WTC11 (cell line): ENCODE measurements at regions not wholly inside any gene's neighbourhood (a gene's known extent, or its start where the extent isn't known, plus 50 kb on each side); places are given as distances from the start of the nearest gene placed in this dataset.

Experiments
- ATAC-seq: fragments of 200-7000 bp; cut with Tn5 transposase; 2 replicates; pipeline ENCODE4 v1.10.0; 2021; ENCODE audit warnings: mild to moderate bottlenecking, moderate library complexity
- CTCF ChIA-PET: fragments of 300-600 bp; sonication (Branson Sonifier 250); formaldehyde crosslinking; loops from one replicate; lab custom pipeline; 2021; ENCODE audit warnings: antibody characterized with exemption; lab: Charles Lee
- POLR2A ChIA-PET: fragments of 350-600 bp; sonication (Branson Sonifier 250); formaldehyde crosslinking; loops from one replicate; lab custom pipeline; 2021; ENCODE audit warnings: antibody characterized with exemption; lab: Charles Lee
- DNase-seq: peaks from one replicate; pipeline ENCODE4 v3.0.0; 2021; ENCODE audit warnings: low spot score
- H3K27ac Mint-ChIP-seq: 2 replicates; pipeline ENCODE4 v1.8.0; 2021; ENCODE audit warnings: mixed read lengths
- H3K27me3 Mint-ChIP-seq: 2 replicates; pipeline ENCODE4 v1.8.0; 2021; ENCODE audit warnings: low read depth, mild to moderate bottlenecking, moderate library complexity, mixed read lengths
- H3K36me3 Mint-ChIP-seq: 2 replicates; pipeline ENCODE4 v1.8.0; 2021; ENCODE audit warnings: mixed read lengths
- H3K4me1 Mint-ChIP-seq: 2 replicates; pipeline ENCODE4 v1.8.0; 2022; ENCODE audit warnings: mixed read lengths
- H3K4me3 Mint-ChIP-seq: 2 replicates; pipeline ENCODE4 v1.8.0; 2021; ENCODE audit warnings: mild to moderate bottlenecking, moderate library complexity, mixed read lengths
- H3K9me3 Mint-ChIP-seq: 2 replicates; pipeline ENCODE4 v1.8.0; 2021; ENCODE audit warnings: mixed read lengths
- ATF1 ChIP-seq: sonication (generic); formaldehyde crosslinking; IDR thresholded peaks from 2 replicates; pipeline ENCODE4 v1.8.1; 2023; ENCODE audit warnings: mild to moderate bottlenecking, moderate library complexity, missing genetic modification reagents
- CREM ChIP-seq: sonication (generic); formaldehyde crosslinking; IDR thresholded peaks from 2 replicates; pipeline ENCODE4 v1.8.1; 2022; ENCODE audit warnings: mild to moderate bottlenecking, missing genetic modification reagents, moderate library complexity
- FOXP1 ChIP-seq: sonication (generic); formaldehyde crosslinking; IDR thresholded peaks from 2 replicates; pipeline ENCODE4 v1.8.0; 2022; ENCODE audit warnings: missing genetic modification reagents, mild to moderate bottlenecking, moderate library complexity, borderline replicate concordance
- GABPB1 ChIP-seq: sonication (generic); formaldehyde crosslinking; IDR thresholded peaks from 2 replicates; pipeline ENCODE4 v1.8.1; 2023; ENCODE audit warnings: mild to moderate bottlenecking, missing genetic modification reagents
- JAZF1 ChIP-seq: fragments of 250-450 bp; sonication (Bioruptor Pico); IDR thresholded peaks from 2 replicates; pipeline ENCODE4 v1.9.0; 2021; ENCODE audit warnings: moderate library complexity, mild to moderate bottlenecking, inconsistent platforms
- MYBL2 ChIP-seq: sonication (generic); formaldehyde crosslinking; IDR thresholded peaks from 2 replicates; pipeline ENCODE4 v1.8.1; 2023; ENCODE audit warnings: mild to moderate bottlenecking, moderate library complexity, missing genetic modification reagents
- NFATC4 ChIP-seq: fragments of 250-450 bp; sonication (Bioruptor Pico); IDR thresholded peaks from 2 replicates; pipeline ENCODE4 v1.9.0; 2021; ENCODE audit warnings: mild to moderate bottlenecking
- NR2C2 ChIP-seq: sonication (generic); formaldehyde crosslinking; IDR thresholded peaks from 2 replicates; pipeline ENCODE4 v1.8.0; 2022; ENCODE audit warnings: mild to moderate bottlenecking, missing genetic modification reagents
- RORB ChIP-seq: fragments of 250-450 bp; sonication (Bioruptor Pico); IDR thresholded peaks from 2 replicates; pipeline ENCODE4 v1.9.0; 2021; ENCODE audit warnings: mild to moderate bottlenecking
- SOX15 ChIP-seq: fragments of 250-450 bp; sonication (Bioruptor Pico); IDR thresholded peaks from 2 replicates; pipeline ENCODE4 v1.9.0; 2021; ENCODE audit warnings: mild to moderate bottlenecking
- SP1 ChIP-seq: sonication (generic); formaldehyde crosslinking; conservative IDR thresholded peaks from 2 replicates; pipeline ENCODE4 v1.8.1; 2022; ENCODE audit warnings: missing genetic modification reagents
- ZBTB21 ChIP-seq: sonication (generic); formaldehyde crosslinking; IDR thresholded peaks from 2 replicates; pipeline ENCODE4 v1.8.1; 2023; ENCODE audit warnings: mild to moderate bottlenecking, missing genetic modification reagents, borderline replicate concordance
- ZNF121 ChIP-seq: sonication (generic); formaldehyde crosslinking; IDR thresholded peaks from 2 replicates; pipeline ENCODE4 v1.8.0; 2023; ENCODE audit warnings: missing genetic modification reagents
- ZNF219 ChIP-seq: sonication (generic); formaldehyde crosslinking; IDR thresholded peaks from 2 replicates; pipeline ENCODE4 v1.8.0; 2023; ENCODE audit warnings: missing genetic modification reagents, mild to moderate bottlenecking, borderline replicate concordance
- TF ChIP-seq, protein P1 (sequence below): sonication (generic); formaldehyde crosslinking; conservative IDR thresholded peaks from 2 replicates; pipeline ENCODE4 v1.8.1; 2022; ENCODE audit warnings: mild to moderate bottlenecking, missing genetic modification reagents
- TF ChIP-seq, protein P2 (sequence below): fragments of 250-450 bp; sonication (Bioruptor Pico); IDR thresholded peaks from 2 replicates; pipeline ENCODE4 v1.9.0; 2021; ENCODE audit warnings: mild to moderate bottlenecking
- TF ChIP-seq, protein P3 (sequence below): sonication (generic); formaldehyde crosslinking; IDR thresholded peaks from 2 replicates; pipeline ENCODE4 v1.8.1; 2023; ENCODE audit warnings: mild to moderate bottlenecking, moderate library complexity, missing genetic modification reagents
- TF ChIP-seq, protein P4 (sequence below): sonication (generic); formaldehyde crosslinking; IDR thresholded peaks from 2 replicates; pipeline ENCODE4 v1.8.0; 2022; ENCODE audit warnings: mild to moderate bottlenecking, missing genetic modification reagents
- TF ChIP-seq, protein P5 (sequence below): fragments of 250-450 bp; sonication (Bioruptor Pico); IDR thresholded peaks from 2 replicates; pipeline ENCODE4 v1.8.0; 2021; ENCODE audit warnings: mild to moderate bottlenecking
- TF ChIP-seq, protein P6 (sequence below): sonication (generic); formaldehyde crosslinking; IDR thresholded peaks from 2 replicates; pipeline ENCODE4 v1.8.1; 2022; ENCODE audit warnings: mild to moderate bottlenecking, moderate library complexity, missing genetic modification reagents
- TF ChIP-seq, protein P7 (sequence below): fragments of 250-450 bp; sonication (Bioruptor Pico); IDR thresholded peaks from 2 replicates; pipeline ENCODE4 v1.9.0; 2021; ENCODE audit warnings: mild to moderate bottlenecking

DNA sequence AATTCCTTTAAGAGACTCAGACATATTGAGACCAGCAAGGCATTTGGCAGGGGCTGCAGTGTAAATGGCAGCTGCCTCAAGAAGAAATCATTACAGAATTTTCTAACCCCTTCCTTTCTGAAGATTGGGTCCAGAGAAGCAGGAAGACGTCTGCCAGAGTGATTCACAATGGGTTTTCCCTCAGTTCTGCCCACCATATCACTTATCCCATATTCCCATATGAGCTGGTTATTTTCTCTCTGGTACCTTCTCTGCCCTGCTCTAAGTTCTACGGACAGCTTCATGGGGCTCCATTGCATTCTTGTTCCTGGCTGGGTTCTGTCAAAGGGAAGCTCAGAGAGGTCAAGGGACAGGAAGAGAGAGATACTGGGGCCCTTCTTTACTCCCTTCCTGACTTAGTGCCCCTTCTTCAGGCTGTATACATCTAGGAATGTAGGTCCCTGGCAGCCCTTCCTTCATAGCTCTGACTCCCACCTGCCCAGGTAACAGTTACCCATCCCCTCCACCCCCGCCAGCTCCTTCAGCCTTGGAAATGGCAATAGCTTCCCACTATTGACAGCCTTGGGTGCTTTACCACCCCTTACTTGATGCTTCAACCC, 420.6 kb upstream of the DAB1 start:
- ChIA-PET CTCF (no interaction called here), POLR2A (no interaction called here)
- Mint-ChIP-seq H3K9me3 (peaks cover 36% of the 10 kb centered on the region), H3K27me3 (peaks cover 3% of the 10 kb centered on the region), H3K4me1 (no peaks in the 10 kb centered on the region), H3K36me3 (peaks cover 32% of the 10 kb centered on the region), H3K27ac (no peak overlapping the region), H3K4me3 (no peak overlapping the region)
- no peak for TF ChIP-seq RORB (CRISPR knock-in tag)
- TF ChIP-seq, protein P1, sequence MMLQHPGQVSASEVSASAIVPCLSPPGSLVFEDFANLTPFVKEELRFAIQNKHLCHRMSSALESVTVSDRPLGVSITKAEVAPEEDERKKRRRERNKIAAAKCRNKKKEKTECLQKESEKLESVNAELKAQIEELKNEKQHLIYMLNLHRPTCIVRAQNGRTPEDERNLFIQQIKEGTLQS (CRISPR knock-in tag): no peak
- DNase-seq (no peak), ATAC-seq (no peak)

DNA sequence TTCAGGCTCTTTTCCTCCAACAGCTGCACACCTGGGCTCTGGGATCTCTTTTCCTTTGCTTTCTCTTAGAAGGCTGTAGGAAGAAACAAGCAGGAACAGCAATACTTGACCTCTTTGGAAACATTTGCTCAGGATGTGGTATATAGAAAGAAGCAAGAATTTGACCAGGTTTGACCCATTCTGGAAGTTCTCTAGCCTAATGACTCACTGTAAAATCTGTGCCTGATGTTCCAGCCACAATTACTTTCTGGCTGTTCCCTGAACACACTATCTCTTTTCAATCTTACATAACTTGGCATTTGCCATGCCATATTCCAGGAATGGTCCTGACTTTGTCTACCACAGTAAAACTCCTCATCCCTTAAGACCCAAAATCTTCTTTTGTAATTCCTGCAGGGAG, 419.9 kb upstream of the DAB1 start:
- ChIA-PET CTCF (no interaction called here), POLR2A (no interaction called here)
- no peaks in the 10 kb centered on the region for H3K4me1 Mint-ChIP-seq
- TF ChIP-seq NFATC4 (CRISPR knock-in tag): no peak
- no peak for TF ChIP-seq ATF1
- TF ChIP-seq, protein P2, sequence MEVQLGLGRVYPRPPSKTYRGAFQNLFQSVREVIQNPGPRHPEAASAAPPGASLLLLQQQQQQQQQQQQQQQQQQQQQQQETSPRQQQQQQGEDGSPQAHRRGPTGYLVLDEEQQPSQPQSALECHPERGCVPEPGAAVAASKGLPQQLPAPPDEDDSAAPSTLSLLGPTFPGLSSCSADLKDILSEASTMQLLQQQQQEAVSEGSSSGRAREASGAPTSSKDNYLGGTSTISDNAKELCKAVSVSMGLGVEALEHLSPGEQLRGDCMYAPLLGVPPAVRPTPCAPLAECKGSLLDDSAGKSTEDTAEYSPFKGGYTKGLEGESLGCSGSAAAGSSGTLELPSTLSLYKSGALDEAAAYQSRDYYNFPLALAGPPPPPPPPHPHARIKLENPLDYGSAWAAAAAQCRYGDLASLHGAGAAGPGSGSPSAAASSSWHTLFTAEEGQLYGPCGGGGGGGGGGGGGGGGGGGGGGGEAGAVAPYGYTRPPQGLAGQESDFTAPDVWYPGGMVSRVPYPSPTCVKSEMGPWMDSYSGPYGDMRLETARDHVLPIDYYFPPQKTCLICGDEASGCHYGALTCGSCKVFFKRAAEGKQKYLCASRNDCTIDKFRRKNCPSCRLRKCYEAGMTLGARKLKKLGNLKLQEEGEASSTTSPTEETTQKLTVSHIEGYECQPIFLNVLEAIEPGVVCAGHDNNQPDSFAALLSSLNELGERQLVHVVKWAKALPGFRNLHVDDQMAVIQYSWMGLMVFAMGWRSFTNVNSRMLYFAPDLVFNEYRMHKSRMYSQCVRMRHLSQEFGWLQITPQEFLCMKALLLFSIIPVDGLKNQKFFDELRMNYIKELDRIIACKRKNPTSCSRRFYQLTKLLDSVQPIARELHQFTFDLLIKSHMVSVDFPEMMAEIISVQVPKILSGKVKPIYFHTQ (CRISPR knock-in tag): no peak
- TF ChIP-seq SOX15 (CRISPR knock-in tag): no peak
- no peak for TF ChIP-seq JAZF1 (CRISPR knock-in tag)
- TF ChIP-seq ZNF121: no peak
- TF ChIP-seq, protein P3, sequence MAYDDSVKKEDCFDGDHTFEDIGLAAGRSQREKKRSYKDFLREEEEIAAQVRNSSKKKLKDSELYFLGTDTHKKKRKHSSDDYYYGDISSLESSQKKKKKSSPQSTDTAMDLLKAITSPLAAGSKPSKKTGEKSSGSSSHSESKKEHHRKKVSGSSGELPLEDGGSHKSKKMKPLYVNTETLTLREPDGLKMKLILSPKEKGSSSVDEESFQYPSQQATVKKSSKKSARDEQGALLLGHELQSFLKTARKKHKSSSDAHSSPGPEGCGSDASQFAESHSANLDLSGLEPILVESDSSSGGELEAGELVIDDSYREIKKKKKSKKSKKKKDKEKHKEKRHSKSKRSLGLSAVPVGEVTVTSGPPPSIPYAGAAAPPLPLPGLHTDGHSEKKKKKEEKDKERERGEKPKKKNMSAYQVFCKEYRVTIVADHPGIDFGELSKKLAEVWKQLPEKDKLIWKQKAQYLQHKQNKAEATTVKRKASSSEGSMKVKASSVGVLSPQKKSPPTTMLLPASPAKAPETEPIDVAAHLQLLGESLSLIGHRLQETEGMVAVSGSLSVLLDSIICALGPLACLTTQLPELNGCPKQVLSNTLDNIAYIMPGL (CRISPR knock-in tag): no peak
- TF ChIP-seq, protein P4, sequence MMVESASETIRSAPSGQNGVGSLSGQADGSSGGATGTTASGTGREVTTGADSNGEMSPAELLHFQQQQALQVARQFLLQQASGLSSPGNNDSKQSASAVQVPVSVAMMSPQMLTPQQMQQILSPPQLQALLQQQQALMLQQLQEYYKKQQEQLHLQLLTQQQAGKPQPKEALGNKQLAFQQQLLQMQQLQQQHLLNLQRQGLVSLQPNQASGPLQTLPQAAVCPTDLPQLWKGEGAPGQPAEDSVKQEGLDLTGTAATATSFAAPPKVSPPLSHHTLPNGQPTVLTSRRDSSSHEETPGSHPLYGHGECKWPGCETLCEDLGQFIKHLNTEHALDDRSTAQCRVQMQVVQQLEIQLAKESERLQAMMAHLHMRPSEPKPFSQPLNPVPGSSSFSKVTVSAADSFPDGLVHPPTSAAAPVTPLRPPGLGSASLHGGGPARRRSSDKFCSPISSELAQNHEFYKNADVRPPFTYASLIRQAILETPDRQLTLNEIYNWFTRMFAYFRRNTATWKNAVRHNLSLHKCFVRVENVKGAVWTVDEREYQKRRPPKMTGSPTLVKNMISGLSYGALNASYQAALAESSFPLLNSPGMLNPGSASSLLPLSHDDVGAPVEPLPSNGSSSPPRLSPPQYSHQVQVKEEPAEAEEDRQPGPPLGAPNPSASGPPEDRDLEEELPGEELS (CRISPR knock-in tag): no peak
- TF ChIP-seq ZBTB21 (CRISPR knock-in tag): no peak
- no peak for TF ChIP-seq SP1 (CRISPR knock-in tag)
- no peak for TF ChIP-seq GABPB1
- TF ChIP-seq ZNF219 (CRISPR knock-in tag): no peak
- TF ChIP-seq MYBL2: no peak
- no peak for TF ChIP-seq FOXP1
- TF ChIP-seq, protein P5, sequence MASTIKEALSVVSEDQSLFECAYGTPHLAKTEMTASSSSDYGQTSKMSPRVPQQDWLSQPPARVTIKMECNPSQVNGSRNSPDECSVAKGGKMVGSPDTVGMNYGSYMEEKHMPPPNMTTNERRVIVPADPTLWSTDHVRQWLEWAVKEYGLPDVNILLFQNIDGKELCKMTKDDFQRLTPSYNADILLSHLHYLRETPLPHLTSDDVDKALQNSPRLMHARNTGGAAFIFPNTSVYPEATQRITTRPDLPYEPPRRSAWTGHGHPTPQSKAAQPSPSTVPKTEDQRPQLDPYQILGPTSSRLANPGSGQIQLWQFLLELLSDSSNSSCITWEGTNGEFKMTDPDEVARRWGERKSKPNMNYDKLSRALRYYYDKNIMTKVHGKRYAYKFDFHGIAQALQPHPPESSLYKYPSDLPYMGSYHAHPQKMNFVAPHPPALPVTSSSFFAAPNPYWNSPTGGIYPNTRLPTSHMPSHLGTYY: no peak
- TF ChIP-seq, protein P6, sequence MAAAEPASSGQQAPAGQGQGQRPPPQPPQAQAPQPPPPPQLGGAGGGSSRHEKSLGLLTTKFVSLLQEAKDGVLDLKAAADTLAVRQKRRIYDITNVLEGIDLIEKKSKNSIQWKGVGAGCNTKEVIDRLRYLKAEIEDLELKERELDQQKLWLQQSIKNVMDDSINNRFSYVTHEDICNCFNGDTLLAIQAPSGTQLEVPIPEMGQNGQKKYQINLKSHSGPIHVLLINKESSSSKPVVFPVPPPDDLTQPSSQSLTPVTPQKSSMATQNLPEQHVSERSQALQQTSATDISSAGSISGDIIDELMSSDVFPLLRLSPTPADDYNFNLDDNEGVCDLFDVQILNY: no peak
- TF ChIP-seq NR2C2 (CRISPR knock-in tag): no peak
- TF ChIP-seq, protein P7, sequence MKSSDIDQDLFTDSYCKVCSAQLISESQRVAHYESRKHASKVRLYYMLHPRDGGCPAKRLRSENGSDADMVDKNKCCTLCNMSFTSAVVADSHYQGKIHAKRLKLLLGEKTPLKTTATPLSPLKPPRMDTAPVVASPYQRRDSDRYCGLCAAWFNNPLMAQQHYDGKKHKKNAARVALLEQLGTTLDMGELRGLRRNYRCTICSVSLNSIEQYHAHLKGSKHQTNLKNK (CRISPR knock-in tag): no peak
- no peak for TF ChIP-seq CREM
- H3K4me3 Mint-ChIP-seq: no peak overlapping the region
- no peak overlapping the region for H3K27ac Mint-ChIP-seq
- no peak for ATAC-seq
- H3K36me3 Mint-ChIP-seq: peaks cover 32% of the 10 kb centered on the region
- peaks cover 3% of the 10 kb centered on the region for H3K27me3 Mint-ChIP-seq
- H3K9me3 Mint-ChIP-seq: peaks cover 36% of the 10 kb centered on the region
- no peak for DNase-seq
